ENCODE measurements at regions not wholly inside any gene's neighbourhood (a gene's known extent, or its start where the extent isn't known, plus 50 kb on each side); places are given as distances from the start of the nearest gene placed in this dataset.
A peak's percentile ranks its signal among the peaks of the same experiment; 100 is the strongest.

GRCh38 chr12:127280393-127281275 lies 986.3 kb upstream of the TMEM132C start:
- Histone ChIP-seq H2AFZ (no peak overlapping the region), H3F3A (replicated peaks; ENCODE audit: low read depth) (no peaks in the 10 kb centered on the region), H3K4me2 (peak overlapping the region; percentile 69), H3K4me3 (no peak overlapping the region), H3K79me2 (replicated peaks; ENCODE audit: insufficient read depth) (no peaks in the 10 kb centered on the region), H3K9me2 (ENCODE audit: insufficient read depth) (no peaks in the 10 kb centered on the region), H3K4me1 (ENCODE audit: insufficient read depth) (no peaks in the 10 kb centered on the region), H3K27ac (ENCODE audit: low read depth) (no peak overlapping the region), H3K27me3 (ENCODE audit: insufficient read depth) (no peaks in the 10 kb centered on the region; the same call in 1 of the 2 replicates), H4K20me1 (replicated peaks; ENCODE audit: insufficient read depth) (no peaks in the 10 kb centered on the region), H3K36me3 (ENCODE audit: insufficient read depth) (no peaks in the 10 kb centered on the region)
- Mint-ChIP-seq H3K9me3 (peaks cover 97% of the 10 kb centered on the region), H3K36me3 (ENCODE audit: low read depth) (peaks cover 43% of the 10 kb centered on the region), H3K27me3 (ENCODE audit: insufficient read depth, low read depth, poor library complexity) (peaks cover 7% of the 10 kb centered on the region), H3K27ac (no peak overlapping the region), H3K4me3 (no peak overlapping the region), H3K4me1 (no peaks in the 10 kb centered on the region)
- DNase-seq (ENCODE audit: low spot score), result peak; percentile 76
- TF ChIP-seq ZNF331 (CRISPR knock-in tag; IDR thresholded peaks at IDR 0.05; ENCODE audit: low read depth), result no peak
- no peak for TF ChIP-seq EZH2phosphoT487 (IDR thresholded peaks at IDR 0.05; ENCODE audit: unreplicated experiment)
- TF ChIP-seq, protein P1, sequence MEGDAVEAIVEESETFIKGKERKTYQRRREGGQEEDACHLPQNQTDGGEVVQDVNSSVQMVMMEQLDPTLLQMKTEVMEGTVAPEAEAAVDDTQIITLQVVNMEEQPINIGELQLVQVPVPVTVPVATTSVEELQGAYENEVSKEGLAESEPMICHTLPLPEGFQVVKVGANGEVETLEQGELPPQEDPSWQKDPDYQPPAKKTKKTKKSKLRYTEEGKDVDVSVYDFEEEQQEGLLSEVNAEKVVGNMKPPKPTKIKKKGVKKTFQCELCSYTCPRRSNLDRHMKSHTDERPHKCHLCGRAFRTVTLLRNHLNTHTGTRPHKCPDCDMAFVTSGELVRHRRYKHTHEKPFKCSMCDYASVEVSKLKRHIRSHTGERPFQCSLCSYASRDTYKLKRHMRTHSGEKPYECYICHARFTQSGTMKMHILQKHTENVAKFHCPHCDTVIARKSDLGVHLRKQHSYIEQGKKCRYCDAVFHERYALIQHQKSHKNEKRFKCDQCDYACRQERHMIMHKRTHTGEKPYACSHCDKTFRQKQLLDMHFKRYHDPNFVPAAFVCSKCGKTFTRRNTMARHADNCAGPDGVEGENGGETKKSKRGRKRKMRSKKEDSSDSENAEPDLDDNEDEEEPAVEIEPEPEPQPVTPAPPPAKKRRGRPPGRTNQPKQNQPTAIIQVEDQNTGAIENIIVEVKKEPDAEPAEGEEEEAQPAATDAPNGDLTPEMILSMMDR (conservative IDR thresholded peaks at IDR 0.05; ENCODE audit: low read depth in 2 of 2), result peak; percentile 71 to 95
- ATAC-seq, result no peak; the same call in 2 of the 3 replicates

DNA sequence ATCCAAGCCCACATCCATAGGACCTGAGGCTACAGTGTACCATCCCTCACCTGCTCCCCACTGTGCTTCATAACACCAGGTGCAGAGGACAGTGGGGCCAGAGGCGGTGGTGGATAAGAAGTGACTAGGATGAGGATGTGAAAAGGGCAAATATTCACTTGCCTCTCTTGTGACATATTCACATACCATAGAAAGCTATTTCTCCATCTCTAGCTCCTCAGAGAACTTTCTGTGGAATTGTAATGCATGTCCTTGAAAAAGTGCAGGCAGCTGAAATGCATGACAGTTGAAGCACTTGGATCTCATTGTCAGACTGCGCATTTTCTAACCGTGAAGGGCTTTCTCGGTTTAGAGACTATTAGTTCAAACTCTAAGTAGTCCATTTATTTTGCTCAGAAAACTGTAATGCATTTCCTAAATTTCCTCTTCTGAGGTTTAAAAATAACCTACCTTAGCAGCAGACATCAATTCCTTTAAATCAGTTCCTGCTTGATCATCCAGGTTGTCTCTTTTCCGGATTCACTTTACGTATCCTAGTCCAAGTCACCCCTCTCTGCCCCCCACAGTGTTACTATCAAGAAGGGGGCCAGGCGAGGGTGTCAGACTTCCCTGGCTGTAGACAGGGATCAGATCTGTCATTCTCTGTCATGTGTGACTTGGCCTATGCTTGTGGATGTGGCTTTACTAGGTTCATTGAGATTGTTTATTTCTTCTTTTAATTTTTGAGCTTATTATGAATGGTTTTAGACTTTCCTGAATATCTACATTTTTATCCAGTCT lies 984.0 kb upstream of the TMEM132C start:
- no peaks in the 10 kb centered on the region for H3K4me1 Mint-ChIP-seq
- no peaks in the 10 kb centered on the region for H3K9me2 ChIP-seq (ENCODE audit: insufficient read depth)
- no peaks in the 10 kb centered on the region for H3K79me2 ChIP-seq (replicated peaks; ENCODE audit: insufficient read depth)
- DNase-seq (ENCODE audit: low spot score) (no peak), ATAC-seq (no peak)
- H3K27me3 ChIP-seq (ENCODE audit: insufficient read depth), result no peaks in the 10 kb centered on the region; the same call in 1 of the 2 replicates
- H3F3A ChIP-seq (replicated peaks; ENCODE audit: low read depth), result no peaks in the 10 kb centered on the region
- no peak overlapping the region for H3K4me3 Mint-ChIP-seq
- no peak overlapping the region for H3K4me3 ChIP-seq
- H3K36me3 Mint-ChIP-seq (ENCODE audit: low read depth), result peaks cover 43% of the 10 kb centered on the region
- H3K36me3 ChIP-seq (ENCODE audit: insufficient read depth), result no peaks in the 10 kb centered on the region
- H3K4me1 ChIP-seq (ENCODE audit: insufficient read depth), result no peaks in the 10 kb centered on the region
- H3K27me3 Mint-ChIP-seq (ENCODE audit: insufficient read depth, low read depth, poor library complexity), result peaks cover 2% of the 10 kb centered on the region
- no peaks in the 10 kb centered on the region for H4K20me1 ChIP-seq (replicated peaks; ENCODE audit: insufficient read depth)
- no peak overlapping the region for H2AFZ ChIP-seq
- no peak overlapping the region for H3K4me2 ChIP-seq
- no peak overlapping the region for H3K27ac Mint-ChIP-seq
- no peak overlapping the region for H3K27ac ChIP-seq (ENCODE audit: low read depth)
- H3K9me3 Mint-ChIP-seq, result peaks cover 98% of the 10 kb centered on the region
- TF ChIP-seq NANOG (IDR thresholded peaks at IDR 0.05; ENCODE audit: borderline replicate concordance), result no peak
- no peak for TF ChIP-seq STAT1 (IDR thresholded peaks at IDR 0.05; ENCODE audit: unreplicated experiment)
- TF ChIP-seq ETS1 (IDR thresholded peaks at IDR 0.05), result no peak
- TF ChIP-seq, protein P2, sequence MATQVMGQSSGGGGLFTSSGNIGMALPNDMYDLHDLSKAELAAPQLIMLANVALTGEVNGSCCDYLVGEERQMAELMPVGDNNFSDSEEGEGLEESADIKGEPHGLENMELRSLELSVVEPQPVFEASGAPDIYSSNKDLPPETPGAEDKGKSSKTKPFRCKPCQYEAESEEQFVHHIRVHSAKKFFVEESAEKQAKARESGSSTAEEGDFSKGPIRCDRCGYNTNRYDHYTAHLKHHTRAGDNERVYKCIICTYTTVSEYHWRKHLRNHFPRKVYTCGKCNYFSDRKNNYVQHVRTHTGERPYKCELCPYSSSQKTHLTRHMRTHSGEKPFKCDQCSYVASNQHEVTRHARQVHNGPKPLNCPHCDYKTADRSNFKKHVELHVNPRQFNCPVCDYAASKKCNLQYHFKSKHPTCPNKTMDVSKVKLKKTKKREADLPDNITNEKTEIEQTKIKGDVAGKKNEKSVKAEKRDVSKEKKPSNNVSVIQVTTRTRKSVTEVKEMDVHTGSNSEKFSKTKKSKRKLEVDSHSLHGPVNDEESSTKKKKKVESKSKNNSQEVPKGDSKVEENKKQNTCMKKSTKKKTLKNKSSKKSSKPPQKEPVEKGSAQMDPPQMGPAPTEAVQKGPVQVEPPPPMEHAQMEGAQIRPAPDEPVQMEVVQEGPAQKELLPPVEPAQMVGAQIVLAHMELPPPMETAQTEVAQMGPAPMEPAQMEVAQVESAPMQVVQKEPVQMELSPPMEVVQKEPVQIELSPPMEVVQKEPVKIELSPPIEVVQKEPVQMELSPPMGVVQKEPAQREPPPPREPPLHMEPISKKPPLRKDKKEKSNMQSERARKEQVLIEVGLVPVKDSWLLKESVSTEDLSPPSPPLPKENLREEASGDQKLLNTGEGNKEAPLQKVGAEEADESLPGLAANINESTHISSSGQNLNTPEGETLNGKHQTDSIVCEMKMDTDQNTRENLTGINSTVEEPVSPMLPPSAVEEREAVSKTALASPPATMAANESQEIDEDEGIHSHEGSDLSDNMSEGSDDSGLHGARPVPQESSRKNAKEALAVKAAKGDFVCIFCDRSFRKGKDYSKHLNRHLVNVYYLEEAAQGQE (IDR thresholded peaks at IDR 0.05; ENCODE audit: unreplicated experiment), result no peak
